Activated naive CD8-positive, alpha-beta T cell treated with anti-CD3 and anti-CD28 coated beads, Interleukin-2, amount 10 ng/mL, durations not matched to agents 7 days and 5 days (primary cell): ENCODE measurements at regions not wholly inside any gene's neighbourhood (a gene's known extent, or its start where the extent isn't known, plus 50 kb on each side); places are given as distances from the start of the nearest gene placed in this dataset.
A peak's percentile ranks its signal among the peaks of the same experiment; 100 is the strongest.

Source experiments
- ATAC-seq: fragments of 150-1000 bp; cut with Tn5 transposase; one replicate; pipeline ENCODE4 v1.10.0; 2021; ENCODE audit warnings: low read depth, moderate library complexity
- POLR2A ChIA-PET: fragments of 350-600 bp; sonication (Branson Sonifier 250); formaldehyde crosslinking; loops from one replicate; lab custom pipeline; 2021; ENCODE audit warnings: antibody characterized with exemption; lab: Charles Lee
- DNase-seq: peaks from one replicate; pipeline ENCODE4 v3.0.0; 2021
- H3K27ac Mint-ChIP-seq: one replicate; pipeline ENCODE4 v1.8.0; 2022; ENCODE audit warnings: mild to moderate bottlenecking, mixed read lengths
- H3K27me3 Mint-ChIP-seq: one replicate; pipeline ENCODE4 v1.8.0; 2022; ENCODE audit warnings: mild to moderate bottlenecking, moderate library complexity, mixed read lengths
- H3K36me3 Mint-ChIP-seq: one replicate; pipeline ENCODE4 v1.8.0; 2021; ENCODE audit warnings: mild to moderate bottlenecking, mixed read lengths
- H3K4me1 Mint-ChIP-seq: one replicate; pipeline ENCODE4 v1.8.0; 2021; ENCODE audit warnings: mixed read lengths
- H3K4me3 Mint-ChIP-seq: one replicate; pipeline ENCODE4 v1.8.0; 2022; ENCODE audit warnings: mild to moderate bottlenecking, moderate library complexity, mixed read lengths
- H3K9me3 Mint-ChIP-seq: one replicate; pipeline ENCODE4 v1.8.0; 2021; ENCODE audit warnings: mixed read lengths

- POLR2A ChIA-PET, result no interaction called here
- ATAC-seq, result no peak
These were observed 57.8 kb downstream of the PRLHR start for GRCh38 chr10:118537623-118538022.

DNA sequence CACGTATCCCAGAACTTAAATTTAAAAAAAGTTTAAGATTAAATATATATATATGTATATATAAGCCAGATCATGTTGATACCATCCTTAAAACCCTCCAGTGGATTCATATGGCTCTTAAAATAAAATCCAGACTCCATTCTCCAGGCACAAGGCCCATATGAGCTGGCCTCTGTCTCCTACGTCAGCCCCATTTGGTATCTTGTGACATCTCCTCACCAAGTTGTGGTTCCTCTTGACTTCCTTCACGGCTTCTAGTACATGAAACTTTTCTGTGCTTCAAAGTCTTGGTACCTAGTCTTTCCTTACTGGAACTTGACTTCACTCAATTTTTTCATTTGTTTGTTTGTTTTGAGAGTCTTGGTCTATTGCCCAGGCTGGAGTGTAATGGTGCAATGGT, 61.3 kb downstream of the PRLHR start:
- DNase-seq, result no peak

More at GRCh38 chr10:118537623-118538022, 57.8 kb downstream of the PRLHR start:
- H3K27ac Mint-ChIP-seq, result no peak overlapping the region
- peaks cover 5% of the 10 kb centered on the region for H3K4me1 Mint-ChIP-seq
- H3K9me3 Mint-ChIP-seq, result no peaks in the 10 kb centered on the region
- H3K36me3 Mint-ChIP-seq, result peaks cover 1% of the 10 kb centered on the region
- H3K27me3 Mint-ChIP-seq, result peaks cover 44% of the 10 kb centered on the region
- DNase-seq, result no peak
- no peak overlapping the region for H3K4me3 Mint-ChIP-seq

GRCh38 chr10:118531105-118531852, 64.2 kb downstream of the PRLHR start:
- no peaks in the 10 kb centered on the region for H3K36me3 Mint-ChIP-seq
- no peaks in the 10 kb centered on the region for H3K9me3 Mint-ChIP-seq
- peak; percentile 68 for ATAC-seq
- peak overlapping the region; percentile 34 for H3K4me3 Mint-ChIP-seq
- peaks cover 19% of the 10 kb centered on the region for H3K4me1 Mint-ChIP-seq
- peaks cover 16% of the 10 kb centered on the region for H3K27me3 Mint-ChIP-seq
- no peak for DNase-seq
- H3K27ac Mint-ChIP-seq, result peak overlapping the region; percentile 42
- POLR2A ChIA-PET, result interaction anchor here (0.7 kb wide), 1 partner anchor 971 kb away, joined by 3 read pairs; no protein-coding TSS in a partner anchor

More for the DNA sequence above, 61.3 kb downstream of the PRLHR start:
- Mint-ChIP-seq H3K36me3 (peaks cover 1% of the 10 kb centered on the region), H3K27me3 (peaks cover 29% of the 10 kb centered on the region), H3K9me3 (no peaks in the 10 kb centered on the region), H3K4me3 (no peak overlapping the region), H3K27ac (no peak overlapping the region), H3K4me1 (peaks cover 19% of the 10 kb centered on the region)
- POLR2A ChIA-PET, result no interaction called here
- no peak for ATAC-seq

DNA sequence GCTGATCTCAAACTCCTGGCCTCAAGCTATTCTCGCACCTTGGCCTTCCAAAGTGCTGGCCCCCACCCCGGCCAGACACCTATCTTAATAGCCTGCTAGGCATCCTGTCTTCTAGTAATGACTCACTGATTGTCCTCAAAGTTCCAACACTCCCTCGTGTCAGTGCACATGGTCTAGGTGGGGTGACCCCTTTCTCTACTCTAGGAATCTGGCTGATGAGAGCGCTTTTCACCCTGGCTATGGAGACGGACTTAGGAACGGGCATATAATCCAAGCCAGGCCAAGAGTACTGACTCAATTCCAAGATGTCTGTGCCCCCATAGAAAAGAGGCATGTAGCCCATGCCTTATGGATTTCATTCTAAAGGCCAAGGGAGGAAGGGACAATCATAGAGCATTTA, 67.0 kb downstream of the PRLHR start:
- ATAC-seq (no peak), DNase-seq (no peak)
- no peak overlapping the region for H3K4me3 Mint-ChIP-seq
- peaks cover 2% of the 10 kb centered on the region for H3K9me3 Mint-ChIP-seq
- POLR2A ChIA-PET, result no interaction called here
- peaks cover 21% of the 10 kb centered on the region for H3K4me1 Mint-ChIP-seq
- peaks cover 6% of the 10 kb centered on the region for H3K36me3 Mint-ChIP-seq
- no peak overlapping the region for H3K27ac Mint-ChIP-seq
- H3K27me3 Mint-ChIP-seq, result peaks cover 21% of the 10 kb centered on the region

GRCh38 chr10:118523775-118524174, 71.7 kb downstream of the PRLHR start:
- H3K4me3 Mint-ChIP-seq, result no peak overlapping the region
- POLR2A ChIA-PET, result no interaction called here
- H3K27me3 Mint-ChIP-seq, result peaks cover 27% of the 10 kb centered on the region
- H3K36me3 Mint-ChIP-seq, result peaks cover 18% of the 10 kb centered on the region
- H3K9me3 Mint-ChIP-seq, result peaks cover 4% of the 10 kb centered on the region
- peaks cover 40% of the 10 kb centered on the region for H3K4me1 Mint-ChIP-seq
- DNase-seq (no peak), ATAC-seq (no peak)
- H3K27ac Mint-ChIP-seq, result no peak overlapping the region

GRCh38 chr10:118522791-118523498, 72.5 kb downstream of the PRLHR start:
- Mint-ChIP-seq H3K4me3 (peak overlapping the region; percentile 50), H3K27me3 (peaks cover 29% of the 10 kb centered on the region), H3K4me1 (peaks cover 42% of the 10 kb centered on the region), H3K27ac (peak overlapping the region; percentile 80), H3K9me3 (peaks cover 9% of the 10 kb centered on the region), H3K36me3 (peaks cover 24% of the 10 kb centered on the region)
- POLR2A ChIA-PET, result no interaction called here
- peak; percentile 42 for ATAC-seq
- no peak for DNase-seq

GRCh38 chr10:118521415-118522117, 73.9 kb downstream of the PRLHR start:
- peak; percentile 82 for ATAC-seq
- H3K4me1 Mint-ChIP-seq, result peaks cover 42% of the 10 kb centered on the region
- POLR2A ChIA-PET, result no interaction called here
- peaks cover 28% of the 10 kb centered on the region for H3K27me3 Mint-ChIP-seq
- H3K36me3 Mint-ChIP-seq, result peaks cover 25% of the 10 kb centered on the region
- peak overlapping the region; percentile 72 for H3K27ac Mint-ChIP-seq
- peak overlapping the region; percentile 64 for H3K4me3 Mint-ChIP-seq
- H3K9me3 Mint-ChIP-seq, result peaks cover 9% of the 10 kb centered on the region
- DNase-seq, result no peak

GRCh38 chr10:118520116-118520742, 75.2 kb downstream of the PRLHR start:
- Mint-ChIP-seq H3K4me3 (no peak overlapping the region), H3K4me1 (peaks cover 42% of the 10 kb centered on the region), H3K27ac (peak overlapping the region; percentile 72), H3K27me3 (peaks cover 33% of the 10 kb centered on the region), H3K9me3 (peaks cover 14% of the 10 kb centered on the region), H3K36me3 (peaks cover 23% of the 10 kb centered on the region)
- DNase-seq, result no peak
- POLR2A ChIA-PET, result no interaction called here
- no peak for ATAC-seq

DNA sequence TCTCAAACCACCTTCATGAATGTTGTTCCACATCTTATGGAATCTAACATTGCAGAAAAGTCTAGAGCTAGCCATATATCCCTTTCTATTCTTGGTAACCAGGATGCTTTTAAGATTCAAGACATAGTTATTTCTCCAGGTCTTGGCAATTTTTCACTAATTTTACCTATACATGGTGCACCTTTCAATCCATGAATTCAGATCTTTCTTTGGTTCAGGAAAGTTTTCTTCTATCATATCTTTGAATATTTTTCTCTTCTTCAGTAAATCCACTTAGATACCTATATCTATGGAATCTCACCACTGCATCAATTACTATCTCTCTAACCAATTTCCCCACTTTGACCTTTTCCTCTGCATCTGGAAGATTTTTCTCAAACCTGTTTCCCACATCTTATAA, 77.4 kb downstream of the PRLHR start:
- peaks cover 23% of the 10 kb centered on the region for H3K36me3 Mint-ChIP-seq
- H3K27me3 Mint-ChIP-seq, result peaks cover 38% of the 10 kb centered on the region
- H3K4me3 Mint-ChIP-seq, result no peak overlapping the region
- no peak overlapping the region for H3K27ac Mint-ChIP-seq
- POLR2A ChIA-PET, result no interaction called here
- DNase-seq (no peak), ATAC-seq (no peak)
- H3K4me1 Mint-ChIP-seq, result peaks cover 37% of the 10 kb centered on the region
- H3K9me3 Mint-ChIP-seq, result peaks cover 12% of the 10 kb centered on the region

DNA sequence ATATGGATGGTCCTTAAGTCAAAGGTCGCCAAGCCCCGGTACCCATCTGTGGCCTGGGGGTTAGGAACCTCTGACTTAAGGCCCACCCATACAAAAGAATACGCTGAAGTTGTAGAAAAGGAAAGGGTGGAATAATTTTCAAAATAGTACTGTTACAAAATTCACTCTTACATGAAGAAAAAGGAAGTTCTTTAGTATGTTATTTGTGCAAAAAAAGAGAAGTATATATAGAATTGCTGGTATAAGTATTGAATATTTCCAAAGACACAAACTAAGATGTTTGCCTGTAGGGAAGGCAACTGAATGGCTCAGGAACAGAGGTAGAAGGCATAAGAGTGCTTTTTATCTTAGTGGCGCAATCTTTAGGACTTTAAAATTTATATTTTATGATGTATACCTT, 78.7 kb downstream of the PRLHR start:
- POLR2A ChIA-PET, result no interaction called here
- Mint-ChIP-seq H3K36me3 (peaks cover 19% of the 10 kb centered on the region), H3K4me1 (peaks cover 28% of the 10 kb centered on the region), H3K27ac (no peak overlapping the region), H3K9me3 (peaks cover 11% of the 10 kb centered on the region), H3K4me3 (no peak overlapping the region), H3K27me3 (peaks cover 35% of the 10 kb centered on the region)
- DNase-seq (no peak), ATAC-seq (no peak)

- POLR2A ChIA-PET, result no interaction called here
- Mint-ChIP-seq H3K4me1 (peaks cover 4% of the 10 kb centered on the region), H3K27ac (no peak overlapping the region), H3K9me3 (peaks cover 7% of the 10 kb centered on the region), H3K36me3 (peaks cover 7% of the 10 kb centered on the region), H3K27me3 (peaks cover 41% of the 10 kb centered on the region), H3K4me3 (no peak overlapping the region)
- no peak for DNase-seq
- ATAC-seq, result no peak
These were observed 82.3 kb downstream of the PRLHR start for GRCh38 chr10:118513174-118513573.

DNA sequence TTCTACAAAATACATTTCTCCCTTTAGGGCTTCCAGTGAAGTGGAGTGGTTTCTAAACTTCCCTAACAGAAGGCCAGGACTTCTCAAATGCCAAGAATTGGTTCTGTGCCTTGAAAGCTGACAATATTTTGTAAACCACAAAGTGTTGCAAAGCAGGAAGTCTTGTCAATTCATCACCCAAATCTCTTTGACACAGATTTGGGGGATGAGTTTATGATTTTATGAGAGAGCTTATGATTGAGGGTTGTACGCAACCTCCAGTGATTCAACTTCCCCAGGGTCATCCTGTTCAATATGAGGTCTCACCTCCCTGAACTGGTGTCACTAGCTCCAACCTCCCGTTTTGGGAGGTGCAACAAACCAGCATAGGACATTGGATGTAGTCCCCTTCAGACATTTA, 83.7 kb downstream of the PRLHR start:
- Mint-ChIP-seq H3K27me3 (peaks cover 36% of the 10 kb centered on the region), H3K4me3 (no peak overlapping the region), H3K9me3 (peaks cover 5% of the 10 kb centered on the region), H3K27ac (no peak overlapping the region), H3K4me1 (peaks cover 4% of the 10 kb centered on the region), H3K36me3 (peaks cover 3% of the 10 kb centered on the region)
- DNase-seq, result no peak
- POLR2A ChIA-PET, result no interaction called here
- no peak for ATAC-seq

DNA sequence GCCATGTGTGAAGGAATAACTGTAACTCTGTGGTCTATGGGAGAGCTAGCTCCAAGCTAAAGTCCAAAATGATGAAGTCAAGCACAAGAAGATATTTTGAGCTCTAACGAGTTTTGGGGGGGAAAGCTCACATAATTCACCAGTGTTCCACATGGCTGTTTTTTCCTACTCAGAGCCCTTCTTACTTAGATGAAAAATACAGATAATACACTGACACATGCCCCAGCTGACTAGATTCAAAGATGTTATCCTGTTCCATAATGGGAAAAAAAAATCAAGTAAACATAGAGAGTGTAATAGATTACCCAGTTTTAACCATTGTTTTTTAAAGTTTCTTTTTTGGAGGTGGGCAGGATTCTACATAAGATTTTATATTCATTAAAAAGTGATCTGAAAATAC, 86.6 kb downstream of the PRLHR start:
- Mint-ChIP-seq H3K4me3 (no peak overlapping the region), H3K27ac (no peak overlapping the region), H3K4me1 (peaks cover 8% of the 10 kb centered on the region), H3K27me3 (peaks cover 30% of the 10 kb centered on the region), H3K9me3 (no peaks in the 10 kb centered on the region), H3K36me3 (no peaks in the 10 kb centered on the region)
- no peak for DNase-seq
- POLR2A ChIA-PET, result no interaction called here
- ATAC-seq, result no peak
